Keratinocyte (primary cell): ENCODE measurements at regions not wholly inside any gene's neighbourhood (a gene's known extent, or its start where the extent isn't known, plus 50 kb on each side); places are given as distances from the start of the nearest gene placed in this dataset.

ENCODE experiments used
- EZH2 ChIP-seq: IDR thresholded peaks from one replicate; pipeline ENCODE4 v1.6.1; 2012; ENCODE audit warnings: inconsistent platforms, mild to moderate bottlenecking, low read length, moderate library complexity
- TF ChIP-seq, protein P1 (sequence below), 3 experiments: IDR thresholded peaks in 1 of 3; conservative IDR thresholded peaks in 1 of 3; optimal IDR thresholded peaks in 1 of 3; 2 replicates in 2 of 3; 3 replicates in 1 of 3; pipeline versions ENCODE3 to v1.5.1; 2011; ENCODE audit warnings: low read length in 3 of 3, mild to moderate bottlenecking in 3 of 3, moderate library complexity in 2 of 3, control low read depth in 1 of 3, inconsistent platforms in 1 of 3; ENCODE audit not compliant: insufficient read depth in 2 of 3; ENCODE audit errors: extremely low read depth in 1 of 3

- TF ChIP-seq, protein P1, sequence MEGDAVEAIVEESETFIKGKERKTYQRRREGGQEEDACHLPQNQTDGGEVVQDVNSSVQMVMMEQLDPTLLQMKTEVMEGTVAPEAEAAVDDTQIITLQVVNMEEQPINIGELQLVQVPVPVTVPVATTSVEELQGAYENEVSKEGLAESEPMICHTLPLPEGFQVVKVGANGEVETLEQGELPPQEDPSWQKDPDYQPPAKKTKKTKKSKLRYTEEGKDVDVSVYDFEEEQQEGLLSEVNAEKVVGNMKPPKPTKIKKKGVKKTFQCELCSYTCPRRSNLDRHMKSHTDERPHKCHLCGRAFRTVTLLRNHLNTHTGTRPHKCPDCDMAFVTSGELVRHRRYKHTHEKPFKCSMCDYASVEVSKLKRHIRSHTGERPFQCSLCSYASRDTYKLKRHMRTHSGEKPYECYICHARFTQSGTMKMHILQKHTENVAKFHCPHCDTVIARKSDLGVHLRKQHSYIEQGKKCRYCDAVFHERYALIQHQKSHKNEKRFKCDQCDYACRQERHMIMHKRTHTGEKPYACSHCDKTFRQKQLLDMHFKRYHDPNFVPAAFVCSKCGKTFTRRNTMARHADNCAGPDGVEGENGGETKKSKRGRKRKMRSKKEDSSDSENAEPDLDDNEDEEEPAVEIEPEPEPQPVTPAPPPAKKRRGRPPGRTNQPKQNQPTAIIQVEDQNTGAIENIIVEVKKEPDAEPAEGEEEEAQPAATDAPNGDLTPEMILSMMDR (optimal IDR thresholded peaks at IDR 0.05 in 1 of 3, IDR thresholded peaks at IDR 0.05 in 1 of 3, conservative IDR thresholded peaks at IDR 0.05 in 1 of 3; ENCODE audit: extremely low read depth in 1 of 3, insufficient read depth in 2 of 3, low read length in 3 of 3) = no peak
- TF ChIP-seq EZH2 = no peak
These were observed 63.4 kb upstream of the CEP85L start for GRCh38 chr6:118714756-118715155.
